Endodermal cell (in vitro differentiated cells): ENCODE measurements at regions not wholly inside any gene's neighbourhood (a gene's known extent, or its start where the extent isn't known, plus 50 kb on each side); places are given as distances from the start of the nearest gene placed in this dataset.

Experiments used
- DNase-seq: peaks from one replicate; pipeline ENCODE4 v3.0.0-alpha.2; 2017
- H3K27ac ChIP-seq: 2 replicates; pipeline ENCODE4 v1.5.1; 2013; ENCODE audit warnings: mild to moderate bottlenecking, low read depth, low read length, moderate library complexity
- H3K27me3 ChIP-seq: 2 replicates; pipeline ENCODE4 v1.6.1; 2013; ENCODE audit warnings: mild to moderate bottlenecking, low read length, moderate library complexity; ENCODE audit not compliant: insufficient read depth, control insufficient read depth, poor library complexity, severe bottlenecking
- H3K36me3 ChIP-seq: 2 replicates; pipeline ENCODE4 v1.7.0; 2013; ENCODE audit warnings: mild to moderate bottlenecking, low read length, moderate library complexity; ENCODE audit not compliant: control insufficient read depth, insufficient read depth
- H3K4me1 ChIP-seq: one replicate; pipeline ENCODE4 v1.7.0; 2013; ENCODE audit warnings: low read length; ENCODE audit not compliant: control insufficient read depth, insufficient read depth
- H3K4me3 ChIP-seq: 2 replicates; pipeline ENCODE4 v1.5.1; 2013; ENCODE audit warnings: mild to moderate bottlenecking, low read length, moderate library complexity
- H3K9ac ChIP-seq: 2 replicates; pipeline ENCODE4 v1.6.1; 2013; ENCODE audit warnings: mild to moderate bottlenecking, low read length, moderate library complexity; ENCODE audit not compliant: poor library complexity, severe bottlenecking; ENCODE audit errors: extremely low read depth
- H3K9me3 ChIP-seq: 2 replicates; pipeline ENCODE4 v1.6.1; 2013; ENCODE audit warnings: mild to moderate bottlenecking, low read length, moderate library complexity; ENCODE audit not compliant: control insufficient read depth
- H3K27ac Mint-ChIP-seq: 2 replicates; pipeline ENCODE4 v1.8.0; 2020; ENCODE audit warnings: mixed read lengths
- H3K27me3 Mint-ChIP-seq: 2 replicates; pipeline ENCODE4 v1.8.0; 2021; ENCODE audit warnings: mild to moderate bottlenecking, mixed read lengths; ENCODE audit not compliant: insufficient read depth
- H3K36me3 Mint-ChIP-seq: 2 replicates; pipeline ENCODE4 v1.8.0; 2020; ENCODE audit warnings: low read depth, mixed read lengths
- H3K4me1 Mint-ChIP-seq: 2 replicates; pipeline ENCODE4 v1.8.0; 2020; ENCODE audit warnings: mixed read lengths
- H3K4me3 Mint-ChIP-seq: 2 replicates; pipeline ENCODE4 v1.8.0; 2020; ENCODE audit warnings: mild to moderate bottlenecking, moderate library complexity, mixed read lengths
- H3K9me3 Mint-ChIP-seq: 2 replicates; pipeline ENCODE4 v1.8.0; 2020; ENCODE audit warnings: mild to moderate bottlenecking, mixed read lengths
- CTCF ChIP-seq: fragments of 200-600 bp; sonication (generic); conservative IDR thresholded peaks from 2 replicates; pipeline ENCODE4 v1.5.0; 2021; ENCODE audit warnings: antibody characterized with exemption, mild to moderate bottlenecking
- WGBS, 2 experiments: methylation state at CpG; one replicate each; pipeline versions ENCODE4 v1.1.5 to v1.1.7; 2013; ENCODE audit warnings: missing lambda C conversion rate in 2 of 2, mixed read lengths in 1 of 2; ENCODE audit not compliant: insufficient coverage in 1 of 2, insufficient read length in 1 of 2; 5-methylcytosine and 5-hydroxymethylcytosine counted together

GRCh38 chr16:59193637-59194036, 459.5 kb upstream of the GOT2 start:
- TF ChIP-seq CTCF, result no peak
- Histone ChIP-seq H3K36me3 (no peaks in the 10 kb centered on the region), H3K9me3 (no peaks in the 10 kb centered on the region), H3K27ac (no peak overlapping the region), H3K27me3 (no peaks in the 10 kb centered on the region), H3K4me3 (no peak overlapping the region), H3K4me1 (no peaks in the 10 kb centered on the region), H3K9ac (no peak overlapping the region)
- no peak overlapping the region for H3K4me3 Mint-ChIP-seq
- H3K27ac Mint-ChIP-seq, result no peak overlapping the region
- no peaks in the 10 kb centered on the region for H3K9me3 Mint-ChIP-seq
- WGBS, 2 experiments, result 95 to 100% methylated on average over 2 of the region's 2 CpGs
- no peaks in the 10 kb centered on the region for H3K27me3 Mint-ChIP-seq
- DNase-seq, result no peak
- no peaks in the 10 kb centered on the region for H3K4me1 Mint-ChIP-seq
- no peaks in the 10 kb centered on the region for H3K36me3 Mint-ChIP-seq

- H3K4me1 ChIP-seq, result no peaks in the 10 kb centered on the region
- no peak overlapping the region for H3K9ac ChIP-seq
- H3K27me3 Mint-ChIP-seq, result no peaks in the 10 kb centered on the region
- H3K9me3 ChIP-seq, result no peaks in the 10 kb centered on the region
- peak; percentile 89 for DNase-seq
- no peak overlapping the region for H3K27ac Mint-ChIP-seq
- peak; percentile 81 for TF ChIP-seq CTCF
- H3K36me3 ChIP-seq, result no peaks in the 10 kb centered on the region
- H3K4me3 Mint-ChIP-seq, result no peak overlapping the region
- H3K27me3 ChIP-seq, result no peaks in the 10 kb centered on the region
- H3K4me3 ChIP-seq, result no peak overlapping the region
- H3K36me3 Mint-ChIP-seq, result no peaks in the 10 kb centered on the region
- H3K4me1 Mint-ChIP-seq, result no peaks in the 10 kb centered on the region
- 63 to 77% methylated on average over 4 to 6 of the region's 6 CpGs for WGBS, 2 experiments
- no peaks in the 10 kb centered on the region for H3K9me3 Mint-ChIP-seq
- no peak overlapping the region for H3K27ac ChIP-seq
Observed at GRCh38 chr16:59192551-59193199, 458.6 kb upstream of the GOT2 start.

GRCh38 chr16:59190731-59191130, 456.6 kb upstream of the GOT2 start:
- no peaks in the 10 kb centered on the region for H3K27me3 ChIP-seq
- no peaks in the 10 kb centered on the region for H3K4me1 ChIP-seq
- H3K27ac ChIP-seq, result no peak overlapping the region
- no peak overlapping the region for H3K27ac Mint-ChIP-seq
- no peak for TF ChIP-seq CTCF
- H3K36me3 Mint-ChIP-seq, result no peaks in the 10 kb centered on the region
- peaks cover 1% of the 10 kb centered on the region for H3K9me3 Mint-ChIP-seq
- no peak overlapping the region for H3K4me3 Mint-ChIP-seq
- H3K36me3 ChIP-seq, result no peaks in the 10 kb centered on the region
- DNase-seq, result no peak
- no peak overlapping the region for H3K9ac ChIP-seq
- H3K27me3 Mint-ChIP-seq, result no peaks in the 10 kb centered on the region
- no peaks in the 10 kb centered on the region for H3K4me1 Mint-ChIP-seq
- no peaks in the 10 kb centered on the region for H3K9me3 ChIP-seq
- no peak overlapping the region for H3K4me3 ChIP-seq
